NCI-H748 treated with DMSO at 0.1 percent for 48 hours (cell line): ENCODE measurements at regions not wholly inside any gene's neighbourhood (a gene's known extent, or its start where the extent isn't known, plus 50 kb on each side); places are given as distances from the start of the nearest gene placed in this dataset.
A peak's percentile ranks its signal among the peaks of the same experiment; 100 is the strongest.
"Not testable (repeated sequence)": the region's sequence is repeated elsewhere in the genome, so short reads cannot be mapped to it uniquely, and the experiment has no call there.

Source experiments
- DNase-seq: peaks from one replicate; lab custom pipeline; 2025; lab: John Stamatoyannopoulos, UW

DNA sequence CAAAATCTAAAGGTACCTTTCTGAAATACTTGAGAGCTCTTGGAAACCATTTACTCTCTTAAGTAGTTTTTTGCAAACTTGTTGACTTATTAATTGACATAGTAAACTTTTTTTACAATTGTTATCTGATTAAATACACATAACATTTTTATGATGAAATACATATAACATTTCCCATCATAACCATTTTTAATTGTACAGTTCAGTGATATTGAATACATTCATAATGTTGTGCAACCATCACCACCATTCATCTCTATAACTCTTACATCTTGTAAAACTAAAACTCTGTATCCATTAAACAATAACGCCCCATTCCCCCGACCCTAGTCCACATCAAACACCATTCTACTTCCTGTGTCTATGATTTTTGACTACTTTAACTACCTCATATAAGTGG lies 95.7 kb upstream of the ZNF648 start:
- DNase-seq, result no peak

DNA sequence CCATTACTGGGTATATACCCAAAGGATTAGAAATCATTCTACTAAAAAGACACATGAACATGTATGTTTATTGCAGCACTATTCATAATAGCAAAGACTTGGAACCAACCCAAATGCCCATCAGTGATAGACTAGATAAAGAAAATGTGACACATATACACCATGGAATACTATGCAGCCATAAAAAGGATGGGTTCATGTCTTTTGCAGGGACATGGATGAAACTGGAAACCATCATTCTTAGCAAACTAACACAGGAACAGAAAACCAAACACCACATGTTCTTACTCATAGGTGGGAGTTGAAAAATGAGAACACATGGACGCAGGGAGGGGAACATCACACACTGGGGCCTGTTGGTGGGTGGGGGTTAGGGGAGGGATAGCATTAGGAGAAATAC lies 92.9 kb upstream of the ZNF648 start:
- DNase-seq, result not testable (repeated sequence)

DNA sequence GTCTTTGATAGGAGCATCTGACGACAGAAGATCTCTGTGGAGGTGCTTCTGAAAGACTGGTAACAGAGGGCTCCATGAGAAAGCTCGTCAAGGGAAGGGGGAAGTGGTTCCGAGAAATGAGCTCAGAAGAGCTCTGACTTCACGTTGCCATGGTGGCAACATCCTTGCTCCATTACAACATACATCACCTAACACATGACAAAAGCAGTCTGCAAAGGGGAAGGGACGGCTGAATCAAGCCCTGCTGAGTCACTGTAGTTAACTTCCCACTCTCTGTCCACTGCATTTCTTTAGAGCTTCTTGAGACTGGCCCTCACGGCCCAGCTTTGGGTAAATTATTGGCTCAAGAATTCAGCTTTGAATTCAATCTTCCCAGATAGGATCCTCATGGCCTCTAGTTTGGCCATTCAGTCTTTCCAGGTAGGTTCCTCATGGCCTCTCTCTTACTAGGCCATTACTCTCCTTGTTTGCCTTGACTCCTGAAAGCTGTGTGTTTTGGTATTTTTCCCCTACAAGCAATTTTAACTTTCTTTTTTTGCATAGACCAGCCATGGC lies 88.0 kb upstream of the ZNF648 start:
- DNase-seq, result no peak

DNA sequence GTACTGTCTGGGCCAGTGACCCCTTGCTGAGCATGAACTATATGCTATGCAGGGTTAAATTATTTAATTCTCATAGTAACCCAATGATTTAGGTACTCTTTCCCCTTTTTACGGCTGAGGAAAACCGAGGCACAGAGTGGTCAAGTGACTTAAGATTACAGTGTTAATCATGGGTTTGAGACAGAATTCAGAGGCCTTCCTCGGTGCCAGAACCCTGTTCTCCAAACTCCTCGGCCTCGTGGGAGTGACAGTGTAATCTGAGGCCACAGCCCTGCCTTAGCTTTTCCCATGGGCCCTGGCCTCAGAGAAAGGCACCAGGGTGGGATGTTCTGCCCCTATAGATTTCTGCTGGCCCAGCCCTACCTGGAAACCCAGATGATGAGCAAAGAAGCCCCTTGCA lies 86.4 kb upstream of the ZNF648 start:
- DNase-seq, result no peak

DNA sequence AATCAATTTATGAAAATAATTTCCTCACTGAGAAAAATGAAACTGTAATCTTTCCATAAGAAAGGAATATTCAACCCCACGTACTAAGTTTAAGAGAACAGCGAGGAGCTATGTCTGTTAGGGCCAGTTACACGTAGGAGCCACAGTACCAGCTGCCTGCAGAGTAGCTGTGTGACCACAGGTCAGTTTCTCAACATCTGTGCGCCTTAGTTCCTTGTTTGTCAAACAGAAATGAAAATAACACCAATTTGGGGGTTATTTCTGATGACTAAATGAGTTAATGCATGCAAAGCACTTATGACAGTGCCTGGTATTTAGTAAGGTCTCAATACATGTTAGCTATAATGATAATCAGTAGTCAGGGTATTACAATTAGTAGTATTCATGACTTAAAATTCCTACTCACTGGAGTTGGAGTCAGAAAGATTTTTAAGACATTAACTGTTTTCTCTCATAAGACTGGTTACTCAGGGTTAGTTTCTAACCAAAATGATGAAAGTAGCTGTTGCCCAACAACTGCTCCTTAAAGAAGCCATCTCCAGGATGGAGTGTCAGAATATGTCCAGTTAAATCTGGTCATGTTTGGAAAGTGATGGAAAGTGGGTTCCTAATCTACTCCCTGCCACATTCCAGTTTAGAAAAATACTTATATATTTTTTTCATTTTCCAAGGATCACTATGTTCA lies 85.8 kb upstream of the ZNF648 start:
- no peak for DNase-seq

DNA sequence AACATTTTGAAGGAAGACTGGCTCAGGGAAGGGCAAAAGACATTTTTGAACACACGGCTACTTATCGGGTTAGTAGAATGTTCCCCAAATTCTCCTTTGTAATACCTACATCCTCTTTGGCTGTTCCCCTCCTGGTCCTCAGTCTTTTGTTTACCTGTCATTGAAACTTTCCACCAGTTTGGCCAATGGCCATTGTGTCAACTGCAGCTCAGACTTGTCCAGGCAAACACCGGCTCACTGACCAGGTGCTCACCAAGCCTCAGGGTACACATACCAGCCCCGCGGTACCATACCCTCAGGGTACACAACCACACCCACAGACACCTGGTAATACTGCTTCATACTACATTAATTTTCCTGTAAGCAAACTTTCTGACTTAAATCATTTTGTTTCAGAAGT lies 84.8 kb upstream of the ZNF648 start:
- no peak for DNase-seq

DNA sequence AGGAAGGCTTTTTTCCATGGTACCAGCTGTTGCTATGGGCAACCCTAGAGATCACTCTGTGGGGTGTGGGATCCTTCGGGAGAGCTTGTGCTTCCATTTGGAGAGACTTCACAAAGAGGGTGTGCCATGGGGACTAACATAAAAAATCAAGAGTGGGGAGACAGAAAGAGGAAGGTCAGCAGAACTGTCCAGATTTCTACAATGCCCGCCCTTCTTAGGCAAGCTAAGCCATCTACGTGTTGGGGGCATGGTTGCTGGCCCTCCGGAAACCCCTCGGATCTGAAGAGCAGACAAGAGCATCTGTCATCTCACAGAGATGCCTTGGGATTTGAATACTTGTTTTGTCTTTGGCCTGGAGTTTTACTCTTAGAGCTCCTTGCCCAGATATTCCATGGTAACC lies 83.9 kb upstream of the ZNF648 start:
- no peak for DNase-seq

DNA sequence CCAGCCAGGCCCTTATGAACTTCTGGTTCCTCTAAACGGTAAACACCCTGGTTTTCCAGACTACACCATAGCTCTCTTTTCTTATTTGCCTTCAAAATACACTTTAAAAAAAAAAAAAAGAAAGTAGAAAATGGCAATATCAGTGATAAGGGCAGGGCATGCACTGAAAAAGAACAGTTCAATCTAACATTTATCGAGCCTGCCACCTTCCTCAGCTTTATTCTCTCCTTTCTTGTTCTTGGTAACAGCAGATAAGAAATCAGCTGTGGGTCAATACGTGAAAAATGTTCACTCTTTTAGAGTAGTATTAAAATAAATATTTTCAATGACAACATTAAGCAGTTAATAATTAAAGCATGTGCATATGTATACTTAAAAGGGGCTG lies 83.1 kb upstream of the ZNF648 start:
- no peak for DNase-seq

DNA sequence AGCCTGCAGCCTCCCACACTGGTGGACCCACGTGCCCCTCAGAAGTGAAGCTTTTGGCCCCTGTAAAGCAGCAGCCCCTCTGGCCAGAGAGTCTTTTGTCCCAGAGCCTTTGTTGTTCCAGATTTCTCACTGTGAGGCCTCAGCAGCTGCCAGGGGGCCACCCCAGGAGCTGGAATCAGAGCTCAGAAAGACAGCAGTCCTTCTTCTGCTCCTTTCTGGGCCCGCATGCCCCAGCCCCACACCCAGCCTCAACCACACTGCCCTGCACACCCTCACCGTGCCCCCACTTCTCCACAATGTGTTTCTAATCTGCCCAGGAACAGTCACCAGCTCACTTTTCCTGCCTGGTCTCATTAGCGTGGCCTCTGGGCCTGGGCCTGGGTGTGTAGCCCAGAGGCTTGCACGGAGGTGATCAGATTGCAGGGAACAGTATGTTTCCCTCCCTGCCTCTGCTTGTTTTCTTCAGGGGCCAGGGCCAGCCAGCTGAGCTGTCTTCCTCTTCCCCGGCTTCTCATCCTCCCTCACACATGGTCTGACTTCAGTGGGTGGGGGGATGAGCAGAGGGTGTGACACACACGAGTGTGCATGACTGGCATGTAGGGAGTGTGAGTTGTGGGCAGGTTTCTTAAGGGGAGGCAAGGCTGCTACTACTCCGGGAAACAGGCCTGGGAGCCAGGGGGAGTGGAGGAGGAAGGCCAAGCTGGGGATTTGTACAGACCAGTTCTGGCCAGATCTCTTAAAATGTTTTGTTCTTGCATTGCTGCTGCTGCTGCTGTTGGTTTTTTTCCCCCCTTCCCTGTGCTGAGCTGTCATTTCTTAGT lies 82.5 kb upstream of the ZNF648 start:
- DNase-seq, result no peak

DNA sequence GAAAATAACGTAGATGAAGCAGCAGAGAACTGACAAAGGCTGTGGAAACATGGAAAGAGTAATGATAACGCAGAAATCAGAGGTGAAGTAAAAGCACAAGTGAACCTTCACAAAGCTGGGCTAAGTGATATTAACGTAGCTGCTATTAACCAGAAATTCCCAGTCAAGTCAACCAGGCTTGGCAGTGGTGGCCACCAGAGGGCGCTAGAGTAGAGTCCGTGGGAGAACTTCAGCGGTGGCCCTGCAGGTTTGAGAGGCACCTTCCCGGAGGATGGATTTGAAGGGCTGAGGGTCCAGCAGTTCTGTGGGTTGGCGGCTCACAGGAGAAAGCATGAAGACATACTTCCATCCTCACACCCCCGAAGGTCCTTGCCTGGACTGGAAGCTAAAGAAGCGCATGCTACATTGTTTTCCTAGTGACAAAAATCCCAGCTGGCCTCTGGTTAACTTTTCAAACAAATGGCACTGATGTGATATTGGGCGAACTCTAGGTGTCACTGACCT lies 81.7 kb upstream of the ZNF648 start:
- DNase-seq, result peak; percentile 54

DNA sequence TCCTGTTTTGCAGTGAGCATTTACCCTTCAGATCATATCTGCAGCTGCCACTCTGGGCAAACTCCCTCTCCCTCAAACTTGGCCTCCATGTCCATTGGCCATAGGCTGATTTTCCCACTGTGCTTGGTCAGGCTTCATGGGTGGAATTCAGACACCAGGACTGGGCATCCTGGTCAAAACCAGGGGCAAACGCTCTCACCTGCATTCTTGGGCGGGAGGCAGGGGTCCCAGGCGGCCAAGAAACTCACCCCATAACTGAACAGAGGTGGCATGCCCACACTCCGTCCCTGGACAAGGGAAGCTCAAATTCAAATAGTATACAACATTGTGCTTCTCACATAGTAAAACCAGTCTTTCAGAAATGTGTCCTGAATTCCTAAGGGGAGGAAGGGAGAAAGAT lies 81.1 kb upstream of the ZNF648 start:
- DNase-seq, result no peak

DNA sequence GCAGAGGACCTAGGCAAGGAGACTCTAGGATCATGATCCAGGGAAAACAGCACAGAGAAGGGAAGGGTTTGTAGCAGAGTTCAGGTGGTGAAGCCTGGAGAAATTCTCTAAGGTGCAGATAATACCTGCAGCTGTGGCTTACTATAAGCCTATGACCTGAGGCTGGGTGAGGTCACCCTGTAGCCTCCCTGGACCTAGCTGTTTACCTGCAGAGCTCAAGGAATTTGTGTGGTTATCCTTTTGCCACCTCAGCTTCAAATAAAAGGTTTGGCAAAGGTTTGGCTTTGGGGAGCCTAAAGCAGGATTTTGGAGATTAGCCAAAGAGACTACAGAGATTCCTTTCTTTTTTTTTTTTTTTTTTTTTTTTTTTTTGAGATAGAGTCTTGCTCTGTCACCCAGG lies 79.5 kb upstream of the ZNF648 start:
- DNase-seq, result no peak

DNA sequence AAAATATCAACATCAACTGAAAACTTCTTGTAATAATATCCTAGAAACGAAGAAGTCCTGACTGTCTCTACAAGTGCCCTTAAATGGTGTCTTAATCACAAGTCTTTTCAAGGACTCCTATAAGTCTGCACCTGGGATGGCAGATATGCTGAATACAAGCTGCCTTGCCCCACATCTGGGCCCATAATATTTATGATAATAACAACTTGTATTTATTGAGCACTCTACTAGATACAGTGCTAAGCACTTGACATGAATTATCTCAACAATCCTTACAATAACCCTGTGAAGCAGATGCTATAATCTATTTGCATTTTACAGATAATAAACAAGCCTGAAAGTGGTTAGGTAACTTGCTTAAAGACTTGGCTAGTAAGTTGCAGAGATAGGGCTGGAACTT lies 78.0 kb upstream of the ZNF648 start:
- no peak for DNase-seq

DNA sequence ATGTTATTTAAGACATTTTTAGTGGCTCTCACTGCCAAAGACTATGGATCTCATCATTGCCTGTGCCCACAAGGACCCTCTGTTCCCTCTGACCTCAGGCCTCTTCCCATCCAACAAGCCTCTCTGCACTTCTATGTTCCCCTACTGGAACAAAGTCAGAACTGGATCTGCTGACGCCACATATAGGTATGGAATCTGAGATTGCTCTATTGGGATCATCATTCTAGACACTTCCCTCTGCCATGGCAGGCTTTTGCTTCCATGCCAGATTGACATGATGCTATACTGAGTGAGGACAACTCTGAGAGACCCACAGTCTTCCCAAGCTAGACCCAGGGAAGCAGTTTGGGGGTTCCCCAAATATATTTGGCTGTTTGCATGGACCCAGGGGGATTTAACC lies 76.0 kb upstream of the ZNF648 start:
- no peak for DNase-seq

DNA sequence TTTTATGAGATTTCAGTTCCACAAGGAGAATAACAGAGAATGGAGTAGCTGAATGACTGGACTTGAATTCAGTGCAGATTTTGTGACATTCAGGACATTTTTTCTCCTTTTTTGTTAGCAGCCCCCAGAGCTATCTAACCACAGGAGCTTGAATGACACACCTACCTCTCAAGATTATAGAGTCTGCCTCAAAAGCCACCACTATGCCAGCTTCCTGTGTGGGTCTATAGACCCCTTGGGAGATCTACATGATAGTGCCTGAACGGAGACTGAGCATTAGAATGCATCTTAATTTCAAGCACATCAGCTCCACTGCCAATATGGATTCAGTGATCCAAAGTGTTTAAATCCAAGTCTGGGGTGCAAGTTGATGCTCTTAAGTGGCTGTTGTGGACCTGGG lies 74.4 kb upstream of the ZNF648 start:
- no peak for DNase-seq

DNA sequence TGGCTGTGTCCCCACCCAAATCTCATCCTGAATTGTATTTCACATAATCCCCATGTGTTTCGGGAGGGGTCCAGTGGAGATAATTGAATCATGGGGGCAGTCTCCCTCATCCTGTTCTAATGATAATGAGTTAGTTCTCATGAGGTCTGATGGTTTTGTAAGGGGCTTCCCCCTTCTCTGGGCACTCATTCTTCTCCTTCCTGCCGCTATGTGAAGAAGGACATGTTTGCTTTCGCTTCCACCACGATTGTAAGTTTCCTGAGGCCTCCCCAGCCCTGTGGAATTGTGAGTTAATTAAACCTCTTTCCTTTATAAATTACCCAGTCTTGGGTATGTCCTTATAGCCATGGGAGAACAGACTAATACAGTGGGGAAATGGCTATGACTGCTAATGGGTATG lies 72.7 kb upstream of the ZNF648 start:
- DNase-seq, result no peak

DNA sequence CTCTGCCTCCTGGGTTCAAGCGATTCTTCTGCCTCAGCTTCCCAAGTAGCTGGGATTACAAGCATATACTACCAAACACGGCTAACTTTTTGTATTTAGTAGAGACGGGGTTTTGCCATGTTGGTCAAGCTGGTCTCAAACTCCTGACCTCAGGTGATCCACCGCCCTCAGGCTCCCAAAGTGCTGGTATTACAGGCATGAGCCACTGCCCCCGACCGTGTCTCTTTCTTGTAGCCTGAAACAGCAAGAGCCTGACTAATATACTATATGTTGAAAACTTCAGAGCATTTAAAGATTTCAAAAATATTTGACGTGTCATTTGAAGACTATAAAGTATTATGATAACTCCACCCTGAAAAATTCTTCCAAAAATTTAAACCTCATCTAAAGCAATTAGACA lies 71.7 kb upstream of the ZNF648 start:
- DNase-seq, result no peak

DNA sequence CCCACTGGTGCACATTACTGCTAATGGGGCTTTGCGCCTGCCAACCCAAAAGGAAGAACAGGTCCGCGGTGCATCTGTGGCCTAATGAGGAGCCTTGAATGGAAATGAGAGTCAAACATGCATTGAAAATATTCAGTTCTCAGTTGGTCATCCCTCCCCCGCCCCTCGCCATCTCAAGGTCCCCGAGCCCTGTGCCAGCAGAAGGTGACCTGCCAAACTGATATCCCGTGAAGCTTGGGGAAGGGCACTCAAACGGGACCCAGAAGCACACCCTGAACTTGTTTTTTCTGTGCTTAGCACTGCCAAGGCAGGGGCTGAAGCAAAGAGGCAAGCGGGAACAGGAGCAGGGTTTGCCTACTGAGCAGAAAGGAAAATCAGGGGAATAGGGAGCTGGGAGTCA lies 67.9 kb upstream of the ZNF648 start:
- no peak for DNase-seq

DNA sequence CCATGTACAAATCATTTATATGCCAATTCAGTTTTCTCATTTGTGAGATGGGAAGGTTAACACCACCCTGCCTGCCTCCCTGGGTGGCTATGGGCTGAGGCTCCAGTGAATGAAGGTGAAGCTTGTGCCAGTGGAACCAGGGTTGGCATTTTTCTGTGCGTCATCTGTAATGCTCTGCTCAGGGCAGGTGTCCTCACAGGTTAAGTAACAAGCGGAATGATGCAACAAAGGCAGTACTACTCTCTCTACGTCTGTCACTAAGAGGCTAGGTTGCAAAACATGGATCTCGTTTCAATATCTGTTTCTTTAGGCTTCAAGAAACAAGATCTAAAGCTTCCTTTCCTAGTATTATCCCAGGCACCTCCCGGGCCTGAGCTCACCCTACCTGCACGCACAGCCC lies 67.0 kb upstream of the ZNF648 start:
- no peak for DNase-seq

DNA sequence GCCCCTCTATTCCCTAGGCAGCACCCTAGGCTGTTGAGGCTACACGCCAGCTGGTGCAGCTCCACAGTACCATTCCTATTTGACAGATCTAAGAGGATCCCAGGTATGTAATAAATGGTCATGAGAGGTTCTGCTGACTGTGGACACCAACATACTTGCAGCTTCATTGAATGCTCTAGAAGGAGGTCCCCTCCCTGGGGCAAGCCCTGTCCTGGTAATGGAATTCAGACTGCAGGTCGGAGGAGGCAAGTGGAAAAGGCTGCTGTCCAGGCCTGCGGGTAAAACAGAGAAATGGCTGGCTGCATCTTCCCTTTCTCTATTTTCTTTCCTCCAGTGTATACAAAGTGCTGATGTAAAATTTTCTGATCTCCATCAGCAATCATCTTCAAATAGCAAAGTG lies 66.1 kb upstream of the ZNF648 start:
- no peak for DNase-seq

DNA sequence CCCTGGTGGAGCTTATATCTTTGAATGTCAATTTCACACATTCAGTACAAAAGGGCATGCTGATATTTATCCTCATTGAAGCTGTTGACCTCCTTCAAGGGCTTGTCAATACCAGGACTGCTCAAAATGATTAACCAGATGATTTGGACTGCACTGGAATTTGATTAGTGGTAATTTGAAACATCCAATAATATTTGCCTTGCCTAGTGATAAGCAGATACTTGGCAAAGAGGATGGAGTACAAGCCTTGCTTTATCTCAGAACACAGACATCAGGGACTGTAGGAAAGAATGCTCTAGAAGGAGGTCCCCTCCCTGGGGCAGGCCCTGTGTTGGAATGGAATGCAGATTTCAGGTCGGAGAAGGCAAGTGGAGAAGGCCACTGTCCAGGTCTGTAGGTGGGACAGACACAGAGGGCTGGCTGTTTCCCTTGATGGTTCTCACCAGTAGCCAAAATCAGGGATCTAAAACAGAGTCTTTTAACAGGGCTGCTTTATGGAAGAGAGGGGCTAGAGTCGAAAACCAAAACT lies 64.8 kb upstream of the ZNF648 start:
- no peak for DNase-seq

DNA sequence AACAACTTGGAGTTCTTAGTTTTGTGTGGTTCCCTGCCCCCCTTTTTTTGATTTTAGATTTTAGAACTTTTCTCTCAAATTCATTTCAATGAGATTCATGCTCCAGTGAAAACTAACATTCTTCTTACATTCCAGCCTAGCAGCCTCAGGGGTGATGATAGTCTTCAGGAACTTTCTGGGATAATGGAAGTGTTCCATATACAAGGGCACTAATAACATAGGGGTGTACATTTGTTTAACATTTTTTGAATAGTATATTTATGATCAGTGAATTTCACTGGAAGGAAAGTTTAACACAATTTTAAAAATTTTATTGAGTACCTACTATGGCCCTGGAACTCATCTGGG lies 61.4 kb upstream of the ZNF648 start:
- DNase-seq, result no peak

DNA sequence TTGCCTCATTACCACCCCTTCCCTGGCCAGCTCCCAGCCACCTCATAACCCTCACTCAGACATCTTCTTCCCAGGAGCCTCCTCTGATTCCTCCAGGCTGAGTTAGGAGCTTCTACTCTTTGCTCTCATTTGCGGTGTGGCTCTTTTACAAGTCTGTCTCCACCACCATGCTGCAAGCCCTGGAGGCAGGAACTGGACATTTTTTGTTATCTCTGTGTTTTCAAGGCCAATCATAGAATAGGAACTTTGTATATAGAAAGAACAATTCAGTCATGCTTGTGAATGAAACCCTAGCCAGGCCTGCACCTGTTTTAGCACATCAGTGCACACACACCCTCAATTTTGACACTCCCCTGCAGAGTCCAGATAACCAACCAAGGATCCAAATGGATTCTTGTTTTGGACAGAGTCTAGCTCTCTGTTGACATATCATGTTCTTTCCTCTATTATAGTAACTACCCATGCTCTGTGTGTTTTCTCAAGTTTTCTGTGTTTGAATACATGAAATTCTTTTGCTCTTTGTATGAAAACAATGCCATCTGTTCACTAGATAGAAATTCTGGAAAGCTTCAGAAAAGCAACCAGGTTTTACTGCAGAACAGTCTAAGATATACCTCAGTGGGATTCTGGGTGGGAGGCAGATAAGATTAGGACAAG lies 60.9 kb upstream of the ZNF648 start:
- DNase-seq, result no peak
